ENCODE measurements at regions not wholly inside any gene's neighbourhood (a gene's known extent, or its start where the extent isn't known, plus 50 kb on each side); places are given as distances from the start of the nearest gene placed in this dataset.

- intact Hi-C loops (cut with DNase I, micrococcal nuclease) = no loop called here
- TF ChIP-seq, protein P1, sequence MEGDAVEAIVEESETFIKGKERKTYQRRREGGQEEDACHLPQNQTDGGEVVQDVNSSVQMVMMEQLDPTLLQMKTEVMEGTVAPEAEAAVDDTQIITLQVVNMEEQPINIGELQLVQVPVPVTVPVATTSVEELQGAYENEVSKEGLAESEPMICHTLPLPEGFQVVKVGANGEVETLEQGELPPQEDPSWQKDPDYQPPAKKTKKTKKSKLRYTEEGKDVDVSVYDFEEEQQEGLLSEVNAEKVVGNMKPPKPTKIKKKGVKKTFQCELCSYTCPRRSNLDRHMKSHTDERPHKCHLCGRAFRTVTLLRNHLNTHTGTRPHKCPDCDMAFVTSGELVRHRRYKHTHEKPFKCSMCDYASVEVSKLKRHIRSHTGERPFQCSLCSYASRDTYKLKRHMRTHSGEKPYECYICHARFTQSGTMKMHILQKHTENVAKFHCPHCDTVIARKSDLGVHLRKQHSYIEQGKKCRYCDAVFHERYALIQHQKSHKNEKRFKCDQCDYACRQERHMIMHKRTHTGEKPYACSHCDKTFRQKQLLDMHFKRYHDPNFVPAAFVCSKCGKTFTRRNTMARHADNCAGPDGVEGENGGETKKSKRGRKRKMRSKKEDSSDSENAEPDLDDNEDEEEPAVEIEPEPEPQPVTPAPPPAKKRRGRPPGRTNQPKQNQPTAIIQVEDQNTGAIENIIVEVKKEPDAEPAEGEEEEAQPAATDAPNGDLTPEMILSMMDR (IDR thresholded peaks at IDR 0.05) = no peak
- DNase-seq (no peak), ATAC-seq (no peak)
- Histone ChIP-seq H3K4me3 (no peak overlapping the region), H3K4me1 (ENCODE audit: low read depth) (peaks cover 3% of the 10 kb centered on the region), H3K9me3 (no peaks in the 10 kb centered on the region), H3K36me3 (ENCODE audit: low read depth) (no peaks in the 10 kb centered on the region)
Observed at GRCh38 chr6:44625996-44626395, 238.5 kb downstream of the CDC5L start.

DNA sequence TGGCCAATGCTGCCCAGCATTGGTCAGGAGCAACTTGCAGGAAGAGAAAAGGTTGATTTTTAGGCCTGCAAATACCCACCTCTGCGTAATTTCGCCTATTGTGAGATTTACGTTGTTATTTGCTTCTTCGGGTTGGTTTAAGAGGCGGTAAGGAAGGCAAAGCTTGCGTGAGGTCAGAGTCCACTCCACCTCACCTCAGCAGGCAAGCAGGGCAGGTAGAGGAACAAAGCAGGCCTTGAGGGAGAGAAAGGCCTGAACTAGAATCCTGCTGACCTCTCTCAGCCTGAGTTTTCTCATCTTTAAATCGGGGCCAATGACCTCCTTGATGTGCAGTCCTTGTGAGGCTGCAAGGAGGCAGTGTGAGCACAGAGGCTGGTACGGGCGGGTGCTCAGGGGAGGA lies 239.1 kb downstream of the CDC5L start:
- DNase-seq (peak in 2 of 3 donors; percentile 35 to 39), ATAC-seq (peak; percentile 79)
- no peaks in the 10 kb centered on the region for H3K9me3 ChIP-seq
- intact Hi-C loops (cut with DNase I, micrococcal nuclease) = no loop called here
- H3K4me1 ChIP-seq (ENCODE audit: low read depth) = peaks cover 3% of the 10 kb centered on the region
- H3K36me3 ChIP-seq (ENCODE audit: low read depth) = no peaks in the 10 kb centered on the region
- TF ChIP-seq, protein P1 (IDR thresholded peaks at IDR 0.05) = no peak
- no peak overlapping the region for H3K4me3 ChIP-seq

DNA sequence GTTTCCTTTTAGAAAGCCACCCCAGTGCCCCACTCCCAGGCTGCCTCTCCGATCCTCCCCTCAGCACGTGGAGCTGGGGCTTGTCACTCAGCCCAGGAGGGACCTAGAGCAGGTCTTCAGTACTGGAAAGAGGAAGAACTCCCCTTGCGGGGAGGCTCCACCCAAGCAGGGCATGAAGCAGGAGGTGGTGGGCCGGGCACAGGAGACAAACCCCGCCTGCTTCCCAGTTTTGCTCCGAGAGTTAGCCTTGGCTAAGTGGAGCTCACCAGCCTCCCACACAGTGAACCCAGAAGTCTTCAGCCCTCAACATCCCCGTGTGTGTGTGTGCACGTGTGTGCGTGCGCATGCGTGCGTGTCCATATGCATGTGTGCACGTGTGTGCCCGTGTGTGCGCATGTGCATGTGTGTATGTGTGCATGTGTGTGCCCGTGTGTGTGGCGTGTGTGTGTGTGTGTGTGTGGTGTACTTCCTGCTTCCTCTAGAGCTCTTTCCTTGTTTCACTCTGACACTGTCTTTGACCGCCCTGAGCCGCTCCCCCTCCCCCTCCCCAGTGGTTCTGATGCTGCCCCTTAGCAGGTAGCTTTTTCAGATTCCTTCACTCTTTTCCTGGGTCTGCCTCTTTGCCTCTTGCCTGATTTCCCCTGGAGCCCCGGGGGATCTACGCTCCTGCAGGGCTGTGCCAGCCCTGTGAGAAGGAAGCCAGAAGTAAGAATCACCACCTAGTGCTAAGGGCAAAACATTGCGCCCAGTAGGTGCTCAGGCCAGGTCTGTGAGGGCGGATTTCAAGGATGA lies 239.8 kb downstream of the CDC5L start:
- no peak overlapping the region for H3K4me3 ChIP-seq
- no peaks in the 10 kb centered on the region for H3K9me3 ChIP-seq
- H3K4me1 ChIP-seq (ENCODE audit: low read depth) = peaks cover 3% of the 10 kb centered on the region
- intact Hi-C loops (cut with DNase I, micrococcal nuclease) = no loop called here
- H3K36me3 ChIP-seq (ENCODE audit: low read depth) = no peaks in the 10 kb centered on the region
- ATAC-seq = peak; percentile 68
- DNase-seq = peak; percentile 19 to 57 (median 41)
- TF ChIP-seq, protein P1 (IDR thresholded peaks at IDR 0.05) = no peak

DNA sequence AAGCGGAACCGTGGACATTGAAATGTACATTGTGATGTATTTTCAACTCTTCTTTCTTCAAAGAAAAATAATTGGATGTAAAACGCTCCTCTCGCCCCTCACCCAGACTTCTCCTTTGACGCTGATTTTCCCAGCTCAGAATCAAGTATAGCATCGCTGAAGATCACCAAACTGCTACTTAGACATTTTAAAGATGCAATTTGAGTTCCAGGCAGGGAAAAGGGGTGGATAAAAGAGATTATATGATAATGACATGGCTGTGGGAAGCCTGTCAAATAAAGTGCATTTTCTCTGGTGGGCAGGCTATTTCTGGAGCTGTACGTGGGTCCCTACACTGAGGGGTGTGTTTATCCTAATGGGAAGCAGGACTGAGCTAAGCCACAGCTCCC lies 240.4 kb downstream of the CDC5L start:
- TF ChIP-seq, protein P1 (IDR thresholded peaks at IDR 0.05) = no peak
- H3K36me3 ChIP-seq (ENCODE audit: low read depth) = no peaks in the 10 kb centered on the region
- intact Hi-C loops (cut with DNase I, micrococcal nuclease) = no loop called here
- ATAC-seq (no peak), DNase-seq (no peak)
- H3K4me3 ChIP-seq = no peak overlapping the region
- no peaks in the 10 kb centered on the region for H3K9me3 ChIP-seq
- H3K4me1 ChIP-seq (ENCODE audit: low read depth) = peaks cover 3% of the 10 kb centered on the region

DNA sequence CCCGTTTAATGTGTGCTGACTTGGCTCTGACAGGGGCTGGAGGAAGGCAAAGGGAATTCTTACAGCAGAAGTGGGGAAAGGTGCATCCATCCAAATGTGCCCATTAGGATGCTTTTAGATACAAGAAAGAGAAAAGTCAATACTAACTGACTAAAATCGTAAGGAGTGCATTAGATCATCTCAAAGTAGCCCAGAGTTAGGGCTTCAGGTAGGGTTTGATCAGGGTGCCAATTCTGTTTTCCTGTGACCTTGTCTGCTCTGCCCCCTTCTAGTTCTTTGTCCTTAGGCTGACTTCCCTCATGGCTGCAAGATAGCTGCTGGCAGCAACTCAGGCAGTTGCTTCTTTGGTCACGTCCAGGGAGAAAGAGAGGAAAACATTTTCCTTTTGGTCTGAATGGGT lies 240.8 kb downstream of the CDC5L start:
- DNase-seq (no peak), ATAC-seq (no peak)
- TF ChIP-seq, protein P1 (IDR thresholded peaks at IDR 0.05) = no peak
- H3K4me1 ChIP-seq (ENCODE audit: low read depth) = peaks cover 3% of the 10 kb centered on the region
- intact Hi-C loops (cut with DNase I, micrococcal nuclease) = no loop called here
- no peaks in the 10 kb centered on the region for H3K36me3 ChIP-seq (ENCODE audit: low read depth)
- no peak overlapping the region for H3K4me3 ChIP-seq
- no peaks in the 10 kb centered on the region for H3K9me3 ChIP-seq

Measured in mucosa of descending colon (tissue), 3 donors.